ENCODE measurements at regions not wholly inside any gene's neighbourhood (a gene's known extent, or its start where the extent isn't known, plus 50 kb on each side); places are given as distances from the start of the nearest gene placed in this dataset.

GRCh38 chr17:83150369-83151055, 71.1 kb downstream of the METRNL start:
- no peak for TF ChIP-seq CTCF (IDR thresholded peaks at IDR 0.05)
- no peak for TF ChIP-seq POLR2A (IDR thresholded peaks at IDR 0.05)
